Smooth muscle cell of the brain vasculature (primary cell): ENCODE measurements at regions not wholly inside any gene's neighbourhood (a gene's known extent, or its start where the extent isn't known, plus 50 kb on each side); places are given as distances from the start of the nearest gene placed in this dataset.

ENCODE experiments used
- DNase-seq: peaks from one replicate; pipeline ENCODE4 v3.0.0-alpha.2; 2012; ENCODE audit warnings: low read depth, low spot score

DNA sequence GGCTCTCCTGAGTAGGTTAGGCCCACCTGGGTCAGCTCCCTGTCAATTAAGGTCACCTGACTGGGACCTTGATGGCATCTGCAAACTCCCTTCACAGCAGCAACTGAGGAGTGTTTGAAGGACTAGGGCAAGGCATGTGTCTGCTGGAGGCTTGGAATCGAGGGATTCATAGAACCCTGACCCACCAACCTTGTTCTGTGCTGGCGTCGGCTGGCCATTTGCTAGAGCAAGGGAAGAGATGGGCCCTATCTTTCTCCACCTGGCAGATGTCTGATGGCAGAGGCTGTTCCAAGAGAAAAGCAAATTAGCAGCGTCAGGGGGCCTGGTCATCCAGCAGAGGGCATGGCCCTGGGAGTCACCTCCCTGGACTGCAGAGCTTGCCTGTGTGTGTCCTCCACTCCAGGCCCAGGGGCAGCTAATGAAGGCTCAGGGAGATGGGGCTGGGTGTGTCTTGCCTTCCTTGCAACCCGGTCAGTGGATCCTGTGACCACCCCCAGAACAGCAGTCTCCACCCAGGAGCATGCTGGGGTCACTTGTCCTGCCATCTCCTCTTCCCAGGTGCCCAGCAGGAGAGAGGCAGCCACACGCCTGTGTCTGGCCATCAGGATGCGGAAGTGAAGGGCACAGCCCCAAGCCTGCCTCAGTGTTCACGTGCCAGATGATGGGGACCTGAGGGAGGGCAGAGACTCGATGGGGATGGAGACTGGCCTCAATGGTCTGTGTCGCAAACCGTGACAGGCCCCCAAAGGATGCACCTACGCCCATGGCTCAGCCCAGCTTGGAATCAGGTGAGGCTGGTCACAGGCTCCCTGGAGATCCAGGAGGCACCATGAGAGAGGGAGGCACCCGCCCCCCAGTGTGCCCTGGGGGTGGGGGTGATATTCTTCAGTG is 53.9 kb downstream of the BARX1 start:
- no peak for DNase-seq

- DNase-seq: no peak
Observed at GRCh38 chr9:93900436-93900819, 54.7 kb downstream of the BARX1 start.

DNA sequence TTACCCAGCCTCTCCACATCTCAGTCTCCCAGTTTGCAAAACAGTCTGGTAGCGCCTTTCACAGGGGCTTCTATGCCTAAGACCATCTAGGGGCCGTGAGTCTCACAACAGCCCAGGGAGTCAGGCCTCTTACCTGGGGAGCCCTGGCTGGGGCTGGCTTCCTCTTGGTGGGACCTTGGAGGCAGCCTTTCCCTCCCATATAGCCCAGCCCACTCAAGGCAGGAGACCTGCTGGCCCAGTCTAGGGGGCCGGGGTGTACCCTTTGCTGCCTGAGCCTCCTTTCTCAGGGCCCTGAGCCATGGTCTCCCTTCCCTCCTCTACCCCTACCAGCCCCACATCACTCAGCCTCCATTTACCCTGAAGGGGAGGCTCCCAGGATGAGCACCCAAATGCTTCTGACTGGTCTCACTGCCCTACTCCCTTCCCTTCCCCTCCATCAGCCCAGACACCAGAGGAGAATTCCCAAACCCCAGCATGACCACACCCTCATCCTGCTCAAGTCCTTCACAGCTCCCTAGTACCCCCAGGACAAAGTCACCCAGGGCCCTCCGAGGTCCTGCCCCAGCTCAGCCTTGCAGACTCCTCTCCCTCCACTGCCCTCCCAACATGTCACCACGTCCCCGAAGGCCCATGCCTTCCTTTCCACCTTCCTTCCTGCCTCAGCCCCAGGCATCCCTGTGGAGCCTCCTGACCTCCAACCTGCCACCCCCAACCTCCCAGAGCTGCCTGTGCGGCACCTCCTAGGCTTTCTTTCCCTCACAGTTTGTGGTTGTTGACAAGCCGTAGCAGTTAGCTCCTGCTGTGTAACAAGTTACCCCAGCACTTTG is 55.3 kb downstream of the BARX1 start:
- no peak for DNase-seq

DNA sequence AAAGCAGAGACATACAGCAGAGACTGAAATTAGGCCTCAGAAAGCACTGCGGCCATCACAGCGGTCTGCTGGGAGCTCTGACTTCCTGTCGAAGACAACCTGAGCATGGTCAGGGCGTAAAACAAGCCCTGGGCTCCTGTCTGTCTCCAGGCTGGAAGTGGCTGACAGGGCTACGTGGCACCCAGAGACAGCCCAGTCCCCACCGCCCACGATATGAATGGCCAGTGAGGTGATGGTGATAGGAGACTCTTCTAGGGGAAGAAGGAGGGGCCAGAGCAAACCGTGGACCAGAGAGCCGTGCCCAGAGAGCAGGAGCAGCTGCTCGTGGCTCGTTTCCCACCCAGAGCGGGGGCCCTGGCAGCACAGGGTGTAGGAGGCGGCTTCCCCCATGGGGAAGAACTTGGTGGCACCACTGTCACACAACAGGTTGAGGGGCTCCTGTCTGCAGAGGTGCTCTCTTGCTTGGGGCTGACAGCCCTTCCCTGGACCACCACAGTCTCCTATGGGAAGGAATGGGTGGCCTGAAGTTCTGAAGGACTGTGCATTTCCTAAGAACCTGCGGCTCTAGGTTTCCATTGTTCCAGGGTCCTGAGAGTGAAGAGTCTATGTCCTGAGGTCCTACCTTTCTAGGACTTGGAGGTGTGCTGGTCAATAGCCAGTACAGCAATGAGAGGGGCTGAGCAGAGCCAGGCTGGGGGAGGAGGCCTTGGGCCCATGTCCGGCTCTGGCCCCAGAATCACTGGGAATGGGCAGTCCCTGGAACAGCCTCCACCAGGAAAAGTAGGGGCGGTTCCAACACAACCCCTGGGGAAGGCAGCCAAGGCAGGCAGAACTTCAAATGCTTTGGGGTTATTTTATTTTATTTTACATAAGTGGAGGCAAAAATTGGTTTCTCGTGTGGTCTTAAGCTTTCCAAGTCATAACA is 56.4 kb downstream of the BARX1 start:
- no peak for DNase-seq

GRCh38 chr9:93898026-93898425 is 57.1 kb downstream of the BARX1 start:
- no peak for DNase-seq

DNA sequence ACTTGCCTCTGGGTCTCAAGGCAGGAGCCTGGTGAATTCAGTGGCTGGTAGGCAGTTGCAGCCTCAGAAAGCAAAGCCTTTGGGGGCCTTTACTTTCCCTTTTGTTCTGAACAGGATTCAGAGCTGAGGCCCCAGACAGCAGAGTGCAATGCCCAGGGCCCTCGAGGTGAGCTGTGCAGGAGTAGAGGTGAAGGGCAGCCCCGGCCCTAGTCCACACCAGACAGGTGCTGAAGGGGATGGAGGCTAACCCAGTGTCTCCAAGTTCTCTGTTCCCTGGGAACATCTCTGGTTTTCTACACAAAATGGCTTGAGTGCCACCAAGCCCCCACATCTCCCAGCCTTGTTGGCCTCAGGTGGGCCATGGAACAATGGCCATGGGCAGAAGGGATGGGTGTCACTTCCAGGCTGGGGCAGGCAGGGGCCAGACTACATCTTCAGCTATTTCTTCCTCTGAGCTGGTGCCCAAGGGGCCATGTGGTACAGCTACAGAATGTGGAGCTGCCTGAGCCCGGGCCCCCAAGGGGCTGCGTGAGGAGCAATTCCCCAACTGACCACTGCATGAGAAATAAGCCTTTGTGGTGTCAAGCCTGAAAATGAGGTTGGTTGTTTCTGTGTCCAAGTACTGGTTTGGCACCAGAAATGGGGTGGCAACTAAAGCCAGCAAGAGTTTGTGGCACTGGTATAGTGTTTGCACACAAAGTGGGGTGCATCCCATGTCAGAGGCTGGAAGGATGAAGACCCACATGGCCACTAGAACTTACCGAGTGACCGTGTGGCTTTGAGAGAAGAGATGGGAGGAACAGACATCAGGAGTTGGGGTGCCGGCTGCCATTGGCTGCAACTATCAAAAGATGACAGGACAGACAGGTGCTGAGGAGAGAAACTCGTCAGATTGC is 57.8 kb downstream of the BARX1 start:
- no peak for DNase-seq

GRCh38 chr9:93896496-93897033 is 58.6 kb downstream of the BARX1 start:
- DNase-seq: no peak

- no peak for DNase-seq
Observed at GRCh38 chr9:93896093-93896492, 59.1 kb downstream of the BARX1 start.

DNA sequence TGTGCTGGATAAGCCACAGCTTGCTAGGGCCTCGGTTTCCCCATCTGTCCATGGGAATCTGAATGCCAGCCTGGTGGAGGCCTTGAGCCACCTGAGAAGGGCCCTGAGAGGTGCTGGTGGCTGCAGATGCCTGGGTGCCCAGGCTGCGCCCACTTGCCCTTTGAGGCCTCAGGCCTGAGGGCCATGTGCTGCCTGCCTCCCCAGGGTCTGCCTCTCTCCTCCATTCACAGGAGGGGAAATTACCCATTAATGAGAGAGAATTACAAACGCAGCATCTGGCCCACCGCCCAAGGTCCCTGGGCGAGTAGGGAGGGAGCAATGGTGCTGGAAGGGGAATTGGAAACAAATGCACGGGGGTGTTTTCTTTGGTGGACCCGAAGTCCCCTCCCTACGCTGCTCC is 59.6 kb downstream of the BARX1 start:
- DNase-seq: no peak

- no peak for DNase-seq
Observed at GRCh38 chr9:93894691-93895079, 60.5 kb downstream of the BARX1 start.

GRCh38 chr9:93893899-93894690 is 61.1 kb downstream of the BARX1 start:
- no peak for DNase-seq

DNA sequence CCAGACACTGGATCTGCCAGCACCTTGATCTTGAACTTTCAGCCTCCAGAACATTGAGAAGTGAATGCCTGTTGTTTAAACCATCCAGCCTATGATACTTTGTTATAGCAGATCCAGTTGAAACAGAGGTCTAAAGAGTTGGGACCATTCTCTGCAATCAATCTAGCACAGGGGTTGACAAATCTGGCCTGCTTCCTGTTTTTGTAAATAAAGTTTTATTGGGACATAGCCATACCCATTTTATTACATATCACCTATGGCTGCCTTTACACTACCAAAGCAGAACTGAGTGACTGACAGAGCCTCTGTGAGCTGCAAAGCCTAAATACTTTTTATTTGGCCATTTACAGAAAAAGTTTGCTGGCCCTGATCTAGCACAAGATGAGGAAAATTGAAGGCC is 62.0 kb downstream of the BARX1 start:
- DNase-seq: no peak

DNA sequence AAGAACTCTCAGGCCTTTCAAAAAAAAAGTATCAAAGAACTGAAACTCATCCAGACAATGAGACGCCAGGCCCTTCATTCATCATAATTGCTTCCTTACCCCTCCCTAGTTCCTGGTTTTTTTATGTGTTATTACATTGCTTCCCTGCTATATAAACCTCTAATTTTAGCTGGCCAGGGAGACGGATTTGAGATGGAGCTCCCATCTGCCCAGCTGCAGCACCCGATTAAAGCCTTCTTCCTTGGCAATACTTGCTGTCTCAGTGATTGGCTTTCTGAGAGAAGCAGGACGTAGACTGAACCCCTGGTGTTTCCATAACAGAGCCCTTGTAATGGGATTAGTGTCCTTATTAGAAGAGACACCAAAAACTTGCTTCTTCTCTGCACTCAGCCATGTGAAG is 62.4 kb downstream of the BARX1 start:
- DNase-seq: no peak

- no peak for DNase-seq
Observed at GRCh38 chr9:93891549-93892310, 63.4 kb downstream of the BARX1 start.

- DNase-seq: no peak
Observed at GRCh38 chr9:93891050-93891449, 64.1 kb downstream of the BARX1 start.

GRCh38 chr9:93890436-93890935 is 64.7 kb downstream of the BARX1 start:
- DNase-seq: no peak

DNA sequence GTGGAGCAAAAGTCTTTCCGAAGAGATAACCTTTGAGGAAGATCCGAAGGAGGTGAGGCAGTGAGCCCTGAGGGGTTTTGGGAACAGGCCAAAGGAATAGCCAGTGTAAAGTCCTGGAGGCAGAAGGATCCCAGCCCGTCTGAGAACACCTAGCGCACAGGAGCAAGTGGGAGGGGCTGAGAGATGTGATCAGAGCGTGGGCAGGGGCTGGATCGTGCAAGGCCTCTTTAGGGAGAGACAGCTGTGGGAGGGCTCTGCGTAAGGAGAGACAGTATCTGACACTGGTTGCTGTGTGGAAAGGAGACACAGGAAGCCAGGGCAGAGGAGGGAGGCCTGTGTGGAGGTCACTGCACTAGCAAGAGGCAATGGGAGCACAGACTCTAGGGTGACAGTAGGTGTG is 68.2 kb downstream of the BARX1 start:
- no peak for DNase-seq

- no peak for DNase-seq
Observed at GRCh38 chr9:93884808-93885207, 70.3 kb downstream of the BARX1 start.
